Thoracic aorta (tissue), 2 donors: ENCODE measurements at regions not wholly inside any gene's neighbourhood (a gene's known extent, or its start where the extent isn't known, plus 50 kb on each side); places are given as distances from the start of the nearest gene placed in this dataset.

Experiments used
- ATAC-seq: fragments of 150-250 bp; one replicate; pipeline ENCODE4 v1.8.0; 2017; ENCODE audit warnings: low read depth; ENCODE audit not compliant: insufficient number of reproducible peaks, low FRiP score
- DNase-seq: peaks from one replicate; pipeline ENCODE4 v3.0.0-alpha.2; 2020; ENCODE audit warnings: low spot score
- H3K27ac ChIP-seq, 2 donors: fragments of 200-600 bp; sonication (generic); 1 replicate in 1 of 2; 2 replicates in 1 of 2; pipeline ENCODE4 v1.5.1; 2016; ENCODE audit warnings: mild to moderate bottlenecking in 2 of 2, moderate library complexity in 2 of 2
- H3K27me3 ChIP-seq: fragments of 200-600 bp; sonication (generic); replicated peaks from 2 replicates; pipeline ENCODE4 v1.6.0; 2016; ENCODE audit warnings: mild to moderate bottlenecking; ENCODE audit not compliant: insufficient read depth
- H3K36me3 ChIP-seq: fragments of 200-600 bp; sonication (generic); one replicate; pipeline ENCODE4 v1.5.1; 2016
- H3K4me1 ChIP-seq, 2 donors: fragments of 200-600 bp; sonication (generic); 1 replicate in 1 of 2; 2 replicates in 1 of 2; pipeline versions ENCODE4 v1.5.1 to v1.6.0; 2016; ENCODE audit warnings: low read depth in 2 of 2, mild to moderate bottlenecking in 1 of 2; ENCODE audit not compliant: control insufficient read depth in 1 of 2
- H3K4me3 ChIP-seq: fragments of 200-600 bp; sonication (generic); 2 replicates; pipeline ENCODE4 v1.5.1; 2016; ENCODE audit warnings: mild to moderate bottlenecking
- H3K9me3 ChIP-seq: fragments of 200-600 bp; sonication (generic); 2 replicates; pipeline ENCODE4 v1.5.1; 2016
- TF ChIP-seq, protein P1 (sequence below): fragments of 200-600 bp; sonication (generic); IDR thresholded peaks from one replicate; pipeline ENCODE4 v1.5.1; 2019; ENCODE audit warnings: antibody characterized with exemption

DNA sequence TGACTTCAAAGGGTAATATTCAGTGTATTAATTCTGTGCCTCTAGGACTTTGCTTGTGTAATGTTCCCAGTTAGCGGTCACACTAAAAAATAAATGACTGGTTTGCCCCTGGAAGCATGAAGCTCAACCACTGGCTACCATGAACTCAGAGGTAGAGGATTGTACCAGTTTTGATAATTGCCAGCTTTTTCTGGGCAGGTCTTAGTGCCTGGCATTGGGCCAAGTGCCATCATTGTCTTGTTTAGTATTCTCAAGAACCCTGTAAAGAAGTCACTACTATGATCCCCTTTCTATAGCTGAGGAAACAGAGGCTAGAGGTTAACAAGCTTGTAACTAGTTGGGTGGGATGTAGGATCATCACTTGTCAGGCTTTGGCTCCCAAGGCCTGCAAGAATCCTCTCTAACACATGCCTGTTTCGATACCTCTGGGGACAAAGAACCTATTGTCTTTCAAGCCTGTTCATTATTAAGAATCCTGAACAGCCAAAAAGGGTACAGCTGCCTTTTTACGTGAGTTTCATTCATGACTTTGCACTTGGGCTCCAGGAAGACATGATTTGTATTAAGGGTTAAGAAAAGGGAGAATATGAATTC is 121.9 kb upstream of the JUN start:
- Histone ChIP-seq H3K27me3 (no peaks in the 10 kb centered on the region), H3K9me3 (no peaks in the 10 kb centered on the region), H3K4me3 (no peak overlapping the region), H3K27ac (no peak overlapping the region), H3K36me3 (no peaks in the 10 kb centered on the region), H3K4me1 (peaks cover 0 to 26% of the 10 kb centered on the region in 2 donors)
- ATAC-seq (no peak), DNase-seq (no peak)
- TF ChIP-seq, protein P1, sequence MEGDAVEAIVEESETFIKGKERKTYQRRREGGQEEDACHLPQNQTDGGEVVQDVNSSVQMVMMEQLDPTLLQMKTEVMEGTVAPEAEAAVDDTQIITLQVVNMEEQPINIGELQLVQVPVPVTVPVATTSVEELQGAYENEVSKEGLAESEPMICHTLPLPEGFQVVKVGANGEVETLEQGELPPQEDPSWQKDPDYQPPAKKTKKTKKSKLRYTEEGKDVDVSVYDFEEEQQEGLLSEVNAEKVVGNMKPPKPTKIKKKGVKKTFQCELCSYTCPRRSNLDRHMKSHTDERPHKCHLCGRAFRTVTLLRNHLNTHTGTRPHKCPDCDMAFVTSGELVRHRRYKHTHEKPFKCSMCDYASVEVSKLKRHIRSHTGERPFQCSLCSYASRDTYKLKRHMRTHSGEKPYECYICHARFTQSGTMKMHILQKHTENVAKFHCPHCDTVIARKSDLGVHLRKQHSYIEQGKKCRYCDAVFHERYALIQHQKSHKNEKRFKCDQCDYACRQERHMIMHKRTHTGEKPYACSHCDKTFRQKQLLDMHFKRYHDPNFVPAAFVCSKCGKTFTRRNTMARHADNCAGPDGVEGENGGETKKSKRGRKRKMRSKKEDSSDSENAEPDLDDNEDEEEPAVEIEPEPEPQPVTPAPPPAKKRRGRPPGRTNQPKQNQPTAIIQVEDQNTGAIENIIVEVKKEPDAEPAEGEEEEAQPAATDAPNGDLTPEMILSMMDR, result no peak

DNA sequence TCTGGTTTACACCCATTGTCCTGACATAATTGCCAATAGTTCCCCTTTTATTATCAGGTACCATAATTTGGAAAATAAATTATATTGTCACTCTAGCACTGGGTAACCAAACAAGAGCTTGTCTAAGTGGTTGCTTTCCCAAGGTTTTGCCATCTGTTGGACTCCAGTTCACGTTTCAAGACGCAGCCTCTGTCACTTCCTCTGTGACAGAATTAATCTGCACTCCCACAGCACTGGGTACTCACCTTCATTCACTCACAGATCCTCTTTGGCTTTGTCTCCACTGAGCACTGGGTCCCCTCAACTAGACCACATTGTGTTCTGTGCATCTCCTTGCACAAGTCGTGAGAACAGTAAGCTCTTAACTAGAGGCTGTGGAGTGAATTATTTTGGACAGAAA is 123.6 kb upstream of the JUN start:
- TF ChIP-seq, protein P1, result no peak
- Histone ChIP-seq H3K27me3 (no peaks in the 10 kb centered on the region), H3K4me3 (no peak overlapping the region), H3K36me3 (no peaks in the 10 kb centered on the region), H3K27ac (no peak overlapping the region), H3K9me3 (no peaks in the 10 kb centered on the region), H3K4me1 (peaks cover 0 to 25% of the 10 kb centered on the region in 2 donors)
- no peak for DNase-seq
- ATAC-seq, result no peak

DNA sequence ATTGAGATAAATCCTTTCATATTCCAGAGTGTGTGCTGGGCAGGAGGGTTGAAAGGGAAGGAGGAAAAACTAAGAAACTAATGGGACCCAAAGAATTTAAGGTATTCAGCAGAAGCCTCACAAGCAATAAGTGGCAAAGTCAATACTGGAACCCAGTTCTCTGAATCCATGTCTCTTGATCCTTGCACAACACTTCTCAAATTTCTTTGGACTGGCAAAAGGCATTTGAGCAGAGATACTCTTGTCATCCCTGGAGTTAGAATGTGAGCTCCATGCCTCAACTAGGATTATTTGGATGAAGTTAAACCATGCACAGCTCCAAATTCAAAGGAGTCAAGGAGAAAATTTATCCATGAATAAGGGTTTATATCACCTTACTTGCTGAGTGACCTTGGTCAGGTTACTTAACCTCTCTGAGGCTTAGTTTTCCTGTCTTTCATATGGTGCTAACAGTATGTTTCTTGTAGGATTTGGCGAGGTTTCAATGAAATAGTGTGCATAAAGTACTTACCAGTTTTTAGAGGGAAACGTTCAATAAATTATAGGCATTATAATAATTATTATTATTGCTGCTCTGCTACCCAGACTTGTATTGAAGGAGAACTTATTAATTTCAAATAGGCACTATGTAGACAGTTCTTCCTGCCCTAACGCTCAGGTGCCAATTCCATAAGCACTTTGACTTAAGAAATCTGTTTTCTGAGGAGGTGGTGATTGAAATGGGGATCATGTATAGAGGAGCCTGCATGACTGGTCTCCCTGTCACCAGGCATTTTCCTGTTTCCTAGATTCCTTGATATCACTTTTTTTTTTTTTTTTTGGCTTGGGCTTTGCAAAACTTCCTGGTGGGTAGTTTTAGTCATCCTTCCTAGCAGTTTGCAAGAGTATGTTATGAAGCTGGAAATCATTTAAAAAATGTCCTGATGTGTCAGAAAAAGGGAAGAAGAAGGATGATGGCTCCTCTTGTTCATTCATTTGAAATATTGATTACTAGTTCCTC is 125.0 kb upstream of the JUN start:
- Histone ChIP-seq H3K9me3 (no peaks in the 10 kb centered on the region), H3K4me3 (no peak overlapping the region), H3K27me3 (no peaks in the 10 kb centered on the region), H3K4me1 (peaks cover 0 to 17% of the 10 kb centered on the region in 2 donors), H3K36me3 (no peaks in the 10 kb centered on the region), H3K27ac (no peak overlapping the region)
- DNase-seq (no peak), ATAC-seq (no peak)
- TF ChIP-seq, protein P1, result no peak

DNA sequence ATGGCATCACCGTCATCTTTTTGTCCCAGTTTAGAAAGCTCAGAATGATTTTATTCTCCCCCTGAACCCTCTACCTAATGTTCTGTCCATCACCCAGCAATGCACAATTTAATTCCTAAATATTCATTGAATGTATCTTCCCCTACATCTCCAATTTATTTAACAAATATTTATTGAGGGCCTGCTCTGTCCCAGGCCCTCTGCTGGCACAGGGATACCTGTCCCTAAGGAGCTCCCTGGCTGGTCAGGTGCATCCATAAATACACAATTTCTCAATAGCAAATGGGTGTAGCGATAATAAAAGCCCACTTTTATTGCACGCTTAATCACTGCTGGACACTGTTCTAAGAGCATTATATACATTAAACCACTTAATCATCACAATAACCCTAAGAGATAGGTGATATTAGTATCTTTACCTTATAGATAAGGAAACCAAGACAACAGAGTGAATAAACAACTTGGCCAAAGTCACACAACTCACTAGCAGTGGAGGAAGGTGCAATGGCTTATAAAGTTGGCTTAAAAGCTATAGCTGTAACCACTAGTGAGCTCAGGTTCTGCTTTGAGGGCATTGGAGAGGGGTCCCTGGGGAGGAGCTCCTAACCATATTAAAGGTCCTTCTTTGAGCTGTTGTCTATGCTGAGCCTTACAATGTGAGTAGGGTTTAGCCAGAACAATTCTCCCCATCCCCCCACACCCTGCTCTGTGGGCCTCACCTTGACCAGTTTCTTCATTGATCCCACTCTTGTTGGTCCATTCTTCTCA is 126.3 kb upstream of the JUN start:
- DNase-seq (no peak), ATAC-seq (no peak)
- H3K36me3 ChIP-seq, result no peaks in the 10 kb centered on the region
- H3K4me1 ChIP-seq, result peaks cover 0 to 5% of the 10 kb centered on the region in 2 donors
- H3K27ac ChIP-seq, result no peak overlapping the region
- TF ChIP-seq, protein P1, result no peak
- H3K27me3 ChIP-seq, result no peaks in the 10 kb centered on the region
- peaks cover 6% of the 10 kb centered on the region for H3K9me3 ChIP-seq
- H3K4me3 ChIP-seq, result no peak overlapping the region
